NOMO-1 (cell line): ENCODE measurements at regions not wholly inside any gene's neighbourhood (a gene's known extent, or its start where the extent isn't known, plus 50 kb on each side); places are given as distances from the start of the nearest gene placed in this dataset.

Experiments used
- DNase-seq, 2 experiments: peaks; one replicate each; lab custom pipeline; 2025; ENCODE audit not compliant: unreplicated experiment in 2 of 2; lab: John Stamatoyannopoulos, UW

DNA sequence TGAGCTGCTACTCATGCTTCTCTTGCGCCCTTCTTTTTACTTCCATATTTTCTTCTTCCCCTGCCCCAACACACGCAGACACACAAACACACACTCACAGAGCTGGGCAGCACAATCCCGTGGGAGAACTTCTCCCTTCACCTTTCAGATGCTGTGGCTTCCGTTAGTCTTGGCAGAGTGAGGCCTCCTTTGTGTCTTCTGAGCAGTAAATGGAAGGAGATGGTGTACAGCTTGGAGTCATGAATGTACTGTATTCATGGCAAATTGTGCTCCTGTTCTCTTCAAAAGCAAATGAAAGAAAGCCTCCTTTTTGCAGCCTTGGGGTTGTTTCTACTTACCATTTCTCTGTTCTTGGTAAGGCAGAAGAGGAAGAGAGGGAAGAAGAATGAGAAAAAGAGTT is 456.6 kb upstream of the TLE4 start:
- no peak for DNase-seq

GRCh38 chr9:79116041-79116440 is 455.7 kb upstream of the TLE4 start:
- DNase-seq, result no peak

- no peak for DNase-seq
Measured at GRCh38 chr9:79116709-79117108, 455.1 kb upstream of the TLE4 start.

DNA sequence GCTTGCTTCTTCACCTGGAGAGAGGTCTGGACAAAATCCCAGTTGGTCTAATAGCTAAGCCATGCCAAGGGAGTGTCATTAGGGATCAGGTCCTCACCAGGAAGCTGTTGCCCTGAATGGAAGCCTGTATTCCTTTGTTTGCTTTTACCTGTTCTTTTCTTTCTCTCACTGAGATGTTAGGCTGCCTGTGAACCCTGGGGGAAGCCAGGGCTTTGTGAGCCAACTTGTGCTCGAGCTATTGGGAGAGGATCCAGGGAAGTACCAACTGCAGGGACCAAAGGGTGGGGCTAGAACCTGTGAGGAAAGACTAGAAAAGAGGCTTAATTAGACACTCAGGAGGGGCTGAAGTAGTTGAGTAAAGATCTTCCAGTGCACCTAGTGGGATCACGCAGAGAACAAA is 451.2 kb upstream of the TLE4 start:
- DNase-seq, result no peak

- DNase-seq, result no peak
Measured at GRCh38 chr9:79120941-79121340, 450.8 kb upstream of the TLE4 start.

GRCh38 chr9:79123415-79123814 is 448.4 kb upstream of the TLE4 start:
- no peak for DNase-seq

DNA sequence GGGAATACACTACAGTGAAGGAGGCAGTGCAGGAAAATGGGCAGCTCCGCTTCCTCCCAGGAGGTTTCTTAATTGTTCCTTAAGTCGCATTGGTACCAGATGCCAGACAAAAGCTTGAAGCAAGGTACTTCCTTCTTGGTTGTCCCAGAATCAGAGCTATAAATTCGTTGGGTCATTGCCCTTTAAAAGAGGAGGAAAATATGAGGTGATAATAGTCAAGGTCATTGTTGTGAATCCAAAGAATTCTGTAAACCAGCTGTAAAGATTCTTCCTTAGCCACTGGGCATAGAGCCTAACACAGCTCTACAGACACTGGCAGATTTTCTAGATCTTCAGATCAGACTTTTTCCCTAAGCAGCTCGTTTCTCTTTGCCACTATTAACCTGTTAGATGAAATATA is 444.1 kb upstream of the TLE4 start:
- no peak for DNase-seq

- DNase-seq, result peak; percentile 36 to 45
Measured at GRCh38 chr9:79129865-79130480, 441.8 kb upstream of the TLE4 start.

- DNase-seq, result no peak
Measured at GRCh38 chr9:79131246-79131774, 440.5 kb upstream of the TLE4 start.

- DNase-seq, result no peak
Measured at GRCh38 chr9:79131824-79132377, 439.9 kb upstream of the TLE4 start.

DNA sequence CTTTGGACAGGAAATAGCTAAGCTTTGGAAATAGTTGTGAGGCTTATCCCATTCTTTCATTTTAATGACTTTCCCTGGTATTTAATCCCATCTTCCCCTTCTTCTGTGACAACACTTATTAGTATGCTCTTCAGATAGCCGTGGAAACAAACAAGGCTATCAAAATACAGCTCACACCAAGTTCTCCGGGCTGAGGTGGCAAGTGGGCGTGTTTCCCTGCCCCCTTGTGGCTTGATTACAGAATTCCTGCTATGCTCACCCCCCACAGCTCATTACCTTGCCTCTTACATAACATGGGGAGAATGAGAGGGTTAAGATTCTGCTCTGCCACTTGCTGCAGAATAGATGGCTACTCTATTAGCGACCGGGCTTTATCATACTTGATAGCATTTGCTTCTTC is 437.1 kb upstream of the TLE4 start:
- DNase-seq, result no peak

- DNase-seq, result peak in 1 of 2 experiments; percentile 13
Measured at GRCh38 chr9:79135681-79136415, 435.9 kb upstream of the TLE4 start.

DNA sequence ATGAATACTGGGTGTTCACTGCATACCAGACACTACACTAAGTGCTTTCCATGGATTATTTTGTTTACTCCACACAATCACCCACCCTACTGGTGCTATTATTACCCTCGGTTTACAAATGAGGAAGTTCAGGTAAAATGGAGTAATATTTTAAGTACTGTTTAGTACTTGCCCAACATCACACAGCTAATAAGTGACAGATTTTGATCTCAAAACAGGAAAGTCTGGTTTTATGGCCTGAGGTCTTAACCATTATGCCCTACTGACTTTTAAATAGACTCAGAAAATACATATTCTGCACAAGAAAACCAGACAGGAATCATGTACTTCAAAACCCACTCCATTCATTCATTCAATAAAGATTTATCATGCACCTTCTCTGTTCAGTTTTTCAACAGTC is 431.0 kb upstream of the TLE4 start:
- peak in 1 of 2 experiments; percentile 7 for DNase-seq

GRCh38 chr9:79143211-79143610 is 428.6 kb upstream of the TLE4 start:
- no peak for DNase-seq

DNA sequence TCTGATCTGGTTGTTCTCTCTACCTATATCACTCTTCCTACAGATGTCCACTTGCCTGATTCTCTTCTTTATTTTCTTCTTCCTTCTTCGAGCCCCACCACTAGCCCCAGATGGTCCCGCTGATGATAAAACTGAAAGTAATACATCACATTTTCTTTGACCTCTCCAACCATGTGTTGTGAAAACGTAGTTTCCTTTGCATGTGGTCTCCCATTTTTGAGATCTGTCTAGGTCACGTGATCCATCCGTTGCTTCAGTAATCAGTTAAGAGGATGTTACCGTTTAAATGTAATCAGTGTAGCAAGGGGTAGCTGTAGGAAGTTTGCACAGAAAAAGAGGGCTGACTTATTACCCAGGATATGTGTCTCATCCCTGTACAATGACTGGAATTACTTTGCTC is 426.3 kb upstream of the TLE4 start:
- DNase-seq, result peak in 1 of 2 experiments; percentile 20

GRCh38 chr9:79149585-79149984 is 422.2 kb upstream of the TLE4 start:
- DNase-seq, result no peak

DNA sequence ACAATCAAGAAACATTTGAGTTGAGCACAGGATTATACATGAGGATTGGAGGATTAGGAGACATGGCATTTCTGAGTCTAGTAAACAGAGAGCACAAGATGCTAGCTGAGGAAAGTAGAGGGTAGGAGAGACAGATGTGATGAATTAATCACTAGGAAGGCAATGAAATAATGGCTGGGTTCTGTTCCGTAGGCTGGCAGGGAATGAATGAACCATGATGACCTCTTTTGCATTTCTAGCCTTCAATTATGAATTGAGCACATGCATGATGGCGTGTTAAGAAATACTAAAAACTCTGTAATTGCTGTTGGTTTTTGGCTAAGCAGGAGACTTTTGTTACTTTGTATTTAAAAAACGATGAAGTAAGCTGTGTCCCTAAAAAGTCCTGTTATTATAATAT is 420.0 kb upstream of the TLE4 start:
- DNase-seq, result no peak

- DNase-seq, result no peak
Measured at GRCh38 chr9:79152306-79152705, 419.5 kb upstream of the TLE4 start.

- DNase-seq, result no peak
Measured at GRCh38 chr9:79154806-79155205, 417.0 kb upstream of the TLE4 start.

DNA sequence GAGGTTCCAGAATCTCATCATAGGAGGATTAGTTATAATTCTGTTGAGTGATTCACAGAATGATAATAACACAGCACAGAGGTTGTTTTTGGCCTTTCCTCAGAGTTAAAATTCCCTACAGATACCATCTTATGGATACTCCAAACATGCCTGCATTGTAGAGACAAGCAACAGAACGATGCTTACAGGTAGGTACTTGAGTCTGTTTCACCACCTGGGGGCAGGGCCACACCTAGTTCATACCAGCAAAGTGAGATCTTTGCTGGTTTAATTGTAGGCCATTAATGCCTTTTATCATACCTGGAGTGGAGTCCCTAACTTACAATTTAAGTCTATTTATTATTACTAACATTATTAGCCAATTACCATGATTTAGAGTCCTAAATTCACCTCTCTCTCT is 416.5 kb upstream of the TLE4 start:
- no peak for DNase-seq

DNA sequence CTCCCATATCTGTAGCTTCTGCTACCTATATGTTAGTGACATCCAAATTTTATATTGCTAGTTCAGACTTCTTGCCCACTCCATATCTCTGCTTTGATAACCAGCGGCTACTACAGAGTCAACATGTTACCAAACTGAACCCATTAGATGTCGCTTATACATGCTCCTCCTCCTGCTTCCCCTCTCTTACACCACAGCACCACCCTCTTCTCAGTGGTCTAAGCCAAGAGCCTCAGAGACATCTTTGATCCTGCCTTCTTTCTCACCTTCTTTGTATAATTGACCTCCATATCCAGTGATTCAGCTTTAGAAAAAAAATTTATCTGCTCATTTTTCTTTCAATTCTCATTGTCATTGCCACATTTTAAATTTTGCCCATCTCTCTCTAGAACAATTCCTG is 408.2 kb upstream of the TLE4 start:
- no peak for DNase-seq

- DNase-seq, result no peak
Measured at GRCh38 chr9:79164406-79164805, 407.4 kb upstream of the TLE4 start.
